ENCODE measurements at regions not wholly inside any gene's neighbourhood (a gene's known extent, or its start where the extent isn't known, plus 50 kb on each side); places are given as distances from the start of the nearest gene placed in this dataset.

DNA sequence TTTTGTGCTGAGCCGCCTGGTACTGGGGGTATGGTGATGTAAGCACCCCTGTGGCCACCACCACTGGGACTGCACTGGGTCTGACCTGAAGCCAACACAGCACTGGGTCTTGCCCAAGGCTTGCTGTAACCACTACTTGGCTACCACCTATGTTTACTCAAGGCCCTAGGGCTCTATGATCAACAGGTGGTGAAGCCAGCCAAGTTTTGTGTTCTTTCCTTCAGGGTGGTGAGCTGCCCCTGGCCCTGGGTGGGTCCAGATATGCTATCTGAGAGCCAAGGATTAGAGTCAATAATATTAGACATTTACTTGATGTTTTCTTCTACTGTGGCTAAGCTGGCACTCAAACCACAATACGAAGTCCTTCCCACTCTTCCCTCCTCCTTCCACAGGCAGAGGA lies 55.1 kb upstream of the PAGE4 start:
- no peak for ATAC-seq

DNA sequence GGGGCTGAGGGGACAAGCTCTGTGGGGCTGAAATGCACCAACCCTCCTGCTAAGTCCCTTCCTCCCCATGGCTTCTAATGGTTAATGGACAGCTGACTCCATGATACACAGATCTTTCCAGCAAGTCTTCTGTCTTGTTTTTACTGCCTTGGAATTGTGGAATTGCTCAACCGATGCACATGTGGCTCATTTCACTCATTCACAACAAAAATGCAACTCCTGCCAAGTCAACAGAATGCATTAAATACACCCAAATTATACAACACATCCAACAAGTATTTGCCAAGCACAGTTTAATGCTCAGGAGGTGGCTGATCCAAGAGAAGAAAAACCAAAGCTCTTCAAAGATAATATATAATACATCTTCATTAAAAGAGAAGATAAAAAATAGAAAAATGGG lies 61.9 kb upstream of the PAGE4 start:
- DNase-seq (no peak), ATAC-seq (no peak)

More for the DNA sequence above, 55.1 kb upstream of the PAGE4 start:
- no peak for DNase-seq

DNA sequence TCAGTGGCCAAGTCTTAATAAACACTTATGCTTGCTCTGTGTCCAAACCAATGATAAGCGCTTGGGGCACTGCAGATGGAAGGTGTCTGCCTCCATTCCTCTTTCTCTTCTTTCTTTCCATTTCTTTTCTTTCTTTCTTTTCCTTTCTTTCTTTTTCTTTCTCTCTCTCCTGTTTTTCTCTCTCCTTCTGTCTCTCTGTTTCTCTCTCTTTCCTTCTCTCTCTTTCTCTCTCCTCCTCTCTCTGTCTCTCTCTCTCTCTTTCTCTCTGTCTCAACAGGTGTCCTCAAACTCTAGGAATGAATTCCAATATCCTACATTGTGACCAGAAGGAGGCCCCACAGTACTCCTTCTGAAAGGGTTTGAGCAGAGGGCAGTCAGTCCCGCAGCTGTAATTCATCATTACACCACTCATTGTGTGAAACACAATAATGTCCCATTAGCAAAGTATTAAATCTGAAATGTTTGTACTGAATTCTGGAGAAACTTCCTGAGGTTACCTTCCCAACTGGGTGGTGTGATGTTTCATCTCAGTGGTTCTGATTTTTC lies 66.5 kb upstream of the PAGE1 start:
- ATAC-seq = no peak
- DNase-seq = no peak

DNA sequence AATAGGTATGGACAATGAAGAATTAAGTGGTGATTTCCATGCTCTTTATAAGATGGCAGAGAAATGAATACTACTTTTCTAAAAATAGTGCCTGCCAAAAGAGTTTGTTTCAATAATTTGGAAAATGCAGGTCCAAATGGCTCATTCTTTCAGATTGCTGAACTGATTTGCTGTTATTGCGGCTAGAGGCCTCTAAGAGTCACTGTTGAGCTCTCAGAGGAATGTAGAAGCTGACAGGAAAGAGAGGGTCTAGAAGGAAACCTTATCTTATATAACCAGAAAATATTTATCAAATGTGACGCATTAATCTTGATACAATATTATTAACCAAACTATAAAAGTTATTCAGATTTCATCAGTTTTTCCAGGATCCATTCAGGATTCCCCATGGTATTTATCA lies 65.7 kb upstream of the PAGE1 start:
- ATAC-seq (no peak), DNase-seq (no peak)

DNA sequence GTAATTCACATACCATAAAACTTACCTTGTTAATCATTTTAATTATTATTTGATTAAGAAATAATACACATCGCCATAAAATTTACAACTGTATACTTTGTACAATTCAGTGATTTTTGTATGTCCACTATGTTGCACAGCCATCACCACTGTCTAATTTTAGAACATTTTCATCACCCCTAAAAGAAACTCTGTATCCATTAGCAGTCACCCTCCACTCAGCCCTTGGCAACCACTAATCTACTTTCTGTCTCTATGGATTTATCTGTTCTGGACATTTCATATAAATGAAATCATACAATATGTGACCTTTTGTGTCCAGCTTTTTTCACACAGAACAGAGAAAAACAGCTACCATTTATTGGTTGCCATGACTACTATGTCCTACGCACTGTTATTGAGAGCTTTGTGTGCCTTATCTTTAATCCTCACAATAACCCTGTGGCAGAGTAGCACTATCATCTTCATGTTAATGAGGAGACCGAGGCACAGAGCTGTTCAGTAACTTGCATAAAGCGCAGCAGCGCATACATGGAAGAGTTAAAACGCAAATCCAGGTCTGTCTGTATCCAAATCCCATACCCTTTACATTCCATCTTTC lies 64.6 kb upstream of the PAGE1 start:
- ATAC-seq = no peak
- DNase-seq = no peak

DNA sequence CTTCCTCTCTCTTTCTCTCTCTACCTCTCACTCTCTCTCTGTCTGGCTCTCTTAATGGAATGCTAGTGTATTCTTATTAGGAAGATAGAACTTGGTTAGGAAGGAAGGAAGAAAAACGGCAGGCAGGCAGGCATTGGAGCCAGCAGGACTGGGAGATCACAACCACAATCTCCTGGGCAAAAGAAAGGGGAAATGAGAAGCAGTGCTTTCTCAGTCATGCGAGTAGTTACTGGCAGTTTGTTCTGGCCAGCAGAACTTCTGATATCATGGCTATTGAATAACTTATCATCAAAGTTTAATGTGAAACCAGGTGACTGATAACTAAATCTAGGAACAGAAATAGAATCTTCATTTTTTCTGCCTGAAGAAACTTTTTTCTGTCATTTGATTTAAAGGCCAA lies 60.9 kb upstream of the PAGE1 start:
- DNase-seq = no peak

DNA sequence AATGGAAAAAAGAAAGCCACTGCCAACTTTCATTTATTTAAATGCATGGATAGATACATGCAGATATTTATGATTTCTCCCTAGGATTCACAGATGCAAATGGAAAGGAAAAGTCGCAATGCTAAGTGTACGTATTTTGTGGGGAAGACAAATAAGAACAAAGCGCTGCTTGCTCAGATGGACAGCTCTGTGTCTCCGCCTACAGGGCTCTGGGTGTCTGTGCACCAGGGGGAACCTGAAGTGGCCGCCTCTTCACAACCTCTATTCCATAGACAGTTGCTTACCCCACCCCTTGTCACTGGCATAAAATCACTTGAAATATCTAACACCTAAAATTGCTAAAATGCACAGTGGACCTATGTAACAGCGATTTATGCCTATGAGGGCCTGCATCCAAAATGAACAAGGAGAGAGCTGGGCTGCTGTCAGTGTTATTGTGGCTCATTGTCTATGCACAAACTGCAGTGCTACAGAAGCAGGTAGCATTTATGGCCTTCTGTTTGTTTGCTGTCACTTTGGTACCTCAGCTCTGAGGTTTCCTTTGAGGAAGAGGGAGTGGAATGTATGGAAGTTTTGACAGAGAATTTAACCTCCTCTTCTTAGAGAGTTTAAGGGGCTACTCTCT lies 58.6 kb upstream of the PAGE1 start:
- ATAC-seq (peak; percentile 46), DNase-seq (peak; percentile 35)

More for the DNA sequence above, 60.9 kb upstream of the PAGE1 start:
- no peak for ATAC-seq

DNA sequence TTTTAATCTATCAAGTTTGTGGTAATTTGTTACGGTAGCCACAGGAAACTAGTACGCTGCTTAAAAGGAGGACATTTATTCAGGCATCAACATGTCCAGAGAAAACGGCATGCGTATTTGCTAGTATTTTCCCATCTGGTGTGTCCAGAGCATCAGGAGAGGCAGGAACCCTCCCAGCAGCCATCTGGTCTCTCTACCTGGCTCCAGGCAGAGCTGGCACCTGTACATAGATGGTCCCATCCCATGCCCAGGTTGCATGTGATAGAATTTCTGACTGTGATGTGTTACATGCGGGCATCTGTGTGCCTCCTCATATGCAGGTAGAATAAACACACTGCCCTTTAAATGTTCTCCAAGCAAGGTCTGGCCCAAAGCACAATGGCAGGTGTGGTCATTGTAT lies 57.9 kb upstream of the PAGE1 start:
- no peak for DNase-seq
- ATAC-seq = no peak

DNA sequence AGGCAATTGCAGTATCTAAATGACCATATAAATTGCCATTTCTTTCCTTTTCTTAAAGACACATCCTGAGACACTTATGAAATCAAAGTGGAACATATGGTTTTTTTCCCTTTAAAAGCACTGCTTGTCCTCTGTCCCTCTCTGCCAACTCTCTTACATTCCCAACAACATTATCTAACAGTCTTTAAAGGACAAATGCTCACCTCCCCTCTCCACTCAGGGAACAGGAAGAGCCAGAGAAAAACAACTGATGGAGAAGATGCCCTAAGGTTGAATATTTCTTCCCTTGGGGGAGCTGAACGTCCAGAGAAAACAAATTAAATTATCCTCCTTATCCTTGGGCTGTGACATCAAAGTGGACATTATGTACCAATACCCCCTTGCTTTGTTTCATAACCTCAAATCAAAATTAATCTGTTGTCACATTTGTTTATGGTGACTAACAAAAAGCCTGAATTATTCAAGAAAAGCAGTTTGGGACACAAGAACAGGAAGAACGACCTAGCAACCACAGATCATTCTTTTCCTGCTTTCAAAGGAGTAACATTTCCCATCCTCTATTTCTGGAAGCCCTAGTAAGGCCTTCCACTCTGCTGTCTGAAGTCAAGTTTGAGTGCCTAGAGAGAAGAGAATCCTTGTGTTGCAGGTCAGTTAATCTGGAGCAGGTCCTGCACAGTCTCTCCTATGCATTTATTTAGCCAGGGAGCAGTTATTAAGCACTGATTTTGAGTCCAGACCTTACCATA lies 52.6 kb upstream of the PAGE1 start:
- DNase-seq (no peak), ATAC-seq (no peak)

DNA sequence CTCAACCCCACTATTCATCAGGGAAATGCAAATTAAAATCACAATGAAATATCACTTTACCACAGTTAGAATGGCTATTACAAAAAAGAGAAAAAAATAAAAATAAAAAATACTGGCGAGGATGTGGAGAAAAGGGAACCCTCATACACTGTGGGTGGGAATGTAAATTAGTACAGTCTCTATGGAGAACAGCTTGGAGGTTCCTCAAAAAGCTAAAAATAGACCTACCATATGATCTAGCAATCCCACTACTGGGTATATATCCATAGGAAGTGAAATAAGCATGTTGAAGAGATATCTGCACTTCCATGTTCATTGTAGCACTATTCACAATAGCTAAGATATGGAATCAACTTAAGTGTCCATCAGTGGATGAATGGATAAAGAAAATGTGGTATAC lies 50.5 kb upstream of the PAGE1 start:
- ATAC-seq = no peak
- DNase-seq = no peak
